ENCODE measurements at regions not wholly inside any gene's neighbourhood (a gene's known extent, or its start where the extent isn't known, plus 50 kb on each side); places are given as distances from the start of the nearest gene placed in this dataset.

- Histone ChIP-seq H3K36me3 (ENCODE audit: insufficient read depth, low read length) (no peaks in the 10 kb centered on the region), H3K27ac (ENCODE audit: low read depth, low read length) (no peak overlapping the region), H2AFZ (ENCODE audit: low read length, unreplicated experiment) (no peak overlapping the region), H3K4me1 (ENCODE audit: control insufficient read depth, insufficient read depth, low read length, unreplicated experiment) (no peaks in the 10 kb centered on the region), H3K27me3 (ENCODE audit: insufficient read depth, low read length) (peaks cover 27% of the 10 kb centered on the region), H3K4me3 (ENCODE audit: low read depth, low read length) (no peak overlapping the region), H3K79me2 (ENCODE audit: control insufficient read depth, insufficient read depth, low read length, unreplicated experiment) (no peaks in the 10 kb centered on the region)
These were observed 54.8 kb upstream of the ADPGK start for GRCh38 chr15:72838311-72838731.

GRCh38 chr15:72836676-72837330 is 53.2 kb upstream of the ADPGK start:
- Histone ChIP-seq H3K27ac (ENCODE audit: low read depth, low read length) (no peak overlapping the region), H3K36me3 (ENCODE audit: insufficient read depth, low read length) (no peaks in the 10 kb centered on the region), H3K4me1 (ENCODE audit: control insufficient read depth, insufficient read depth, low read length, unreplicated experiment) (no peaks in the 10 kb centered on the region), H3K4me3 (ENCODE audit: low read depth, low read length) (no peak overlapping the region), H3K27me3 (ENCODE audit: insufficient read depth, low read length) (peaks cover 32% of the 10 kb centered on the region; the same call in 1 of the 2 replicates), H3K79me2 (ENCODE audit: control insufficient read depth, insufficient read depth, low read length, unreplicated experiment) (no peaks in the 10 kb centered on the region), H2AFZ (ENCODE audit: low read length, unreplicated experiment) (no peak overlapping the region)

DNA sequence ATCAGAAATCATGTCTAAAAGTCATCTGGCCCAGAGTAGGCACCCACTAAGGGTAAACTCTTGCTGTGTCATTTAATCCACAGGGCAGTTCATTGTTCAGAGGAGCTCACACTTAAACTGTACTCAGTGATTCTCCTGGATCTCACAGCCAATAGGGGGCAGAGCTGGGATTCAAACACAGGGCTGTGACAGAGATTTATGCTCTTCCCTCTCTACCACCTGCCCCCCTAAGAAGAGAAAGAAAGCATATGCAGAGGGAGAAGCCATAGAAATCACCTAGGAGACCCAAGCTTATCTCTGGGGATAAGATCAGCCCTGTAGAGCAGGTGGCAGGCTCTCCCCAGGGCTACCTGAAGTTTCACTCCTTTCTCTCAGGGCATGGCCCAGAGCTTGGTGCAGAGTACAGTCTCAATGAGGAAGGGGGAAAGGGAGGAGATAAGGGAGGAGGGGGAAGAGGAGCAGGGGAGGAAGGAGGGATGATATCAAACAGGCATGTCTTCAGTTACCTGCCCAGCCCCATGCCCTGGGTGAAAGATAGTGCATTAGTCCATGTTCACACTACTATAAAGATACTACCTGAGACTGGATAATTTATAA is 51.8 kb upstream of the ADPGK start:
- no peaks in the 10 kb centered on the region for H3K4me1 ChIP-seq (ENCODE audit: control insufficient read depth, insufficient read depth, low read length, unreplicated experiment)
- peaks cover 40% of the 10 kb centered on the region for H3K27me3 ChIP-seq (ENCODE audit: insufficient read depth, low read length)
- no peaks in the 10 kb centered on the region for H3K79me2 ChIP-seq (ENCODE audit: control insufficient read depth, insufficient read depth, low read length, unreplicated experiment)
- no peak overlapping the region for H3K27ac ChIP-seq (ENCODE audit: low read depth, low read length)
- no peak overlapping the region for H3K4me3 ChIP-seq (ENCODE audit: low read depth, low read length)
- no peak overlapping the region for H2AFZ ChIP-seq (ENCODE audit: low read length, unreplicated experiment)
- no peaks in the 10 kb centered on the region for H3K36me3 ChIP-seq (ENCODE audit: insufficient read depth, low read length)

GRCh38 chr15:72833561-72833960 is 50.0 kb upstream of the ADPGK start:
- H3K36me3 ChIP-seq (ENCODE audit: insufficient read depth, low read length) = no peaks in the 10 kb centered on the region
- no peaks in the 10 kb centered on the region for H3K4me1 ChIP-seq (ENCODE audit: control insufficient read depth, insufficient read depth, low read length, unreplicated experiment)
- no peak overlapping the region for H3K27ac ChIP-seq (ENCODE audit: low read depth, low read length)
- no peaks in the 10 kb centered on the region for H3K79me2 ChIP-seq (ENCODE audit: control insufficient read depth, insufficient read depth, low read length, unreplicated experiment)
- no peak overlapping the region for H3K4me3 ChIP-seq (ENCODE audit: low read depth, low read length)
- no peak overlapping the region for H2AFZ ChIP-seq (ENCODE audit: low read length, unreplicated experiment)
- H3K27me3 ChIP-seq (ENCODE audit: insufficient read depth, low read length) = peaks cover 46% of the 10 kb centered on the region
